ENCODE measurements at regions not wholly inside any gene's neighbourhood (a gene's known extent, or its start where the extent isn't known, plus 50 kb on each side); places are given as distances from the start of the nearest gene placed in this dataset.

DNA sequence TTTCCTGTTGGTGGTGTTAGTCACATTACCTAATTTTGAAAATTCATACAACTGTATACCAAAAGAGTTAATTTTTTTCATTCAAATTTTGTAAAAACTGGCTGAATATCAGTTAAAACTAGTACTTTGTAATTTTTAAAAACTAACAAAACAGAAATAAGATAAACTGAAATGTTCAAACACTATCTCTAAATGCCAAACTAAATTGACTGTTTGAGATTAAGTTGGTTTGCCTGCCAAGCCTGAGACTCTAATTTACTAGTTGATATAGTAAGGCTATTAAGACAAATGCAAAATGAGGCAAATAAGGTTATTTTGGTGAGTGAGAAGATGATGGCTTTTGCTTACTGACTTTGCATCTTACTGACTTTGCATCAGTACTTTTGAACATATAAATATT is 1134.9 kb upstream of the LRRN3 start:
- TF ChIP-seq, protein P1, sequence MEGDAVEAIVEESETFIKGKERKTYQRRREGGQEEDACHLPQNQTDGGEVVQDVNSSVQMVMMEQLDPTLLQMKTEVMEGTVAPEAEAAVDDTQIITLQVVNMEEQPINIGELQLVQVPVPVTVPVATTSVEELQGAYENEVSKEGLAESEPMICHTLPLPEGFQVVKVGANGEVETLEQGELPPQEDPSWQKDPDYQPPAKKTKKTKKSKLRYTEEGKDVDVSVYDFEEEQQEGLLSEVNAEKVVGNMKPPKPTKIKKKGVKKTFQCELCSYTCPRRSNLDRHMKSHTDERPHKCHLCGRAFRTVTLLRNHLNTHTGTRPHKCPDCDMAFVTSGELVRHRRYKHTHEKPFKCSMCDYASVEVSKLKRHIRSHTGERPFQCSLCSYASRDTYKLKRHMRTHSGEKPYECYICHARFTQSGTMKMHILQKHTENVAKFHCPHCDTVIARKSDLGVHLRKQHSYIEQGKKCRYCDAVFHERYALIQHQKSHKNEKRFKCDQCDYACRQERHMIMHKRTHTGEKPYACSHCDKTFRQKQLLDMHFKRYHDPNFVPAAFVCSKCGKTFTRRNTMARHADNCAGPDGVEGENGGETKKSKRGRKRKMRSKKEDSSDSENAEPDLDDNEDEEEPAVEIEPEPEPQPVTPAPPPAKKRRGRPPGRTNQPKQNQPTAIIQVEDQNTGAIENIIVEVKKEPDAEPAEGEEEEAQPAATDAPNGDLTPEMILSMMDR (IDR thresholded peaks at IDR 0.05): no peak
- Mint-ChIP-seq H3K27ac (no peak overlapping the region), H3K36me3 (ENCODE audit: low read depth) (no peaks in the 10 kb centered on the region)

DNA sequence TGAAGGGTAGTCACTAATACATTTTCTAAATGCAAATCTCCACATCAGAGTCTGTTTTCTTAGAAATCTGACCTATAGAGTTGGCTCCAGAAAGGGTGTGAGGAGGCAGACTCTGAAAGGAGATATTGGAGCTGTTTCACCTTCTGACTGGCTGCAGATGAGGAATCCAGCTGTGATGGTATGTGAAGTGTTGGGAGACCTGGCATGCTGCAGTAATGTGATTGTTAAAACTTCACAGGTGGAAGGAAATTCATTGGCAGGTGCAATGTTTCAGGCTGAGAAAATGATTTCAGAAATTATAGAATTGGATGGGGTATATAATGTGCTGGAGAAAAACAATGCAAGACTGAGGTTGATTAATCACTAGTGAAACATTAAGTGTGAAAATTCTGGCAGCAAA is 1134.0 kb upstream of the LRRN3 start:
- ChIA-PET CTCF (no interaction called here), POLR2A (no interaction called here)
- no peak overlapping the region for H3K27ac Mint-ChIP-seq
- no peak for DNase-seq
- intact Hi-C loops (cut with micrococcal nuclease): no loop called here
- no peak overlapping the region for H3K4me3 Mint-ChIP-seq
- H3K4me1 Mint-ChIP-seq (ENCODE audit: low read depth): no peaks in the 10 kb centered on the region
- H3K9me3 Mint-ChIP-seq: no peaks in the 10 kb centered on the region
- no peak for ATAC-seq
- no peaks in the 10 kb centered on the region for H3K36me3 Mint-ChIP-seq (ENCODE audit: low read depth)
- no peaks in the 10 kb centered on the region for H3K27me3 Mint-ChIP-seq
- TF ChIP-seq, protein P1 (IDR thresholded peaks at IDR 0.05): no peak

More for the DNA sequence above, 1134.9 kb upstream of the LRRN3 start:
- no peak overlapping the region for H3K4me3 Mint-ChIP-seq
- H3K4me1 Mint-ChIP-seq (ENCODE audit: low read depth): no peaks in the 10 kb centered on the region
- no peaks in the 10 kb centered on the region for H3K27me3 Mint-ChIP-seq
- DNase-seq (no peak), ATAC-seq (no peak)
- ChIA-PET CTCF (no interaction called here), POLR2A (no interaction called here)
- H3K9me3 Mint-ChIP-seq: no peaks in the 10 kb centered on the region
- intact Hi-C loops (cut with micrococcal nuclease): no loop called here

DNA sequence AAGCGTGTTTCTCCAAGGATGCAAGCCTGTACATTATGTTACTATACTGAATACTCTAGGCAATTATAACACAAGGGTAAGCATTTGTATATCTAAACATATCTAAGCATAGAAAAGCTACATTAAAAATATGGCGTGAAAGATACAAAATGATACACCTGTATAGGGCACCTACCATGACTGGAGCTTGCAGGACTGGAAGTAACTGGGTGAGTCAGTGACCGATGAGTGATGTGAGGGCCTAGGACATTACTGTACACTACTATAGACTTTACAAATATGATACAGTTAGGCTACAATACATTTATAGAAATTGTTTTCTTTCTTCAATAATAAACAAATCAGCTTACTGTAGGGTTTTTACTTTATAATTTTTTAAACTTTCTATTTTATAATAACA is 1127.2 kb upstream of the LRRN3 start:
- ChIA-PET POLR2A (no interaction called here), CTCF (no interaction called here)
- intact Hi-C loops (cut with micrococcal nuclease): no loop called here
- no peak overlapping the region for H3K27ac Mint-ChIP-seq
- H3K9me3 Mint-ChIP-seq: no peaks in the 10 kb centered on the region
- H3K4me1 Mint-ChIP-seq (ENCODE audit: low read depth): no peaks in the 10 kb centered on the region
- H3K27me3 Mint-ChIP-seq: no peaks in the 10 kb centered on the region
- DNase-seq (no peak), ATAC-seq (no peak)
- no peaks in the 10 kb centered on the region for H3K36me3 Mint-ChIP-seq (ENCODE audit: low read depth)
- H3K4me3 Mint-ChIP-seq: no peak overlapping the region
- TF ChIP-seq, protein P1 (IDR thresholded peaks at IDR 0.05): no peak

DNA sequence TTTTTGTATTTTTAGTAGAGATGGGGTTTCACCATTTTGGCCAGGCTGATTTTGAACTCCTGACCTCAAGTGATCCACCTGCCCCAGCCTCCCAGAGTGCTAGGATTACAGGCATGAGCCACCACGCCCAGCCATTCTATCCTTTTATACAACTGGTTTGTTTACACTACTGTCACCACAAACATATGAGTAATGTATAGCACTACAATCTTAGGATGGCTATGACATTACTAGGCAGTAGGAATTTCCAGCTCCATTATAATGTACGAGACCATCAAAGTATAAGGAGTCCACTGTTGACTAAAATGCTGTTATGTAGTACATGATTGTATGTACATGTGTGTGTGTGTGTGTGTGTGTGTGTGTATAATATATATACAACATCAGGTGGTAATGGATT is 1126.1 kb upstream of the LRRN3 start:
- intact Hi-C loops (cut with micrococcal nuclease): no loop called here
- H3K4me3 Mint-ChIP-seq: no peak overlapping the region
- TF ChIP-seq, protein P1 (IDR thresholded peaks at IDR 0.05): no peak
- H3K9me3 Mint-ChIP-seq: no peaks in the 10 kb centered on the region
- ATAC-seq (no peak), DNase-seq (no peak)
- POLR2A ChIA-PET: no interaction called here
- H3K36me3 Mint-ChIP-seq (ENCODE audit: low read depth): no peaks in the 10 kb centered on the region
- H3K27ac Mint-ChIP-seq: no peak overlapping the region
- CTCF ChIA-PET: no interaction called here
- H3K27me3 Mint-ChIP-seq: no peaks in the 10 kb centered on the region
- H3K4me1 Mint-ChIP-seq (ENCODE audit: low read depth): no peaks in the 10 kb centered on the region

DNA sequence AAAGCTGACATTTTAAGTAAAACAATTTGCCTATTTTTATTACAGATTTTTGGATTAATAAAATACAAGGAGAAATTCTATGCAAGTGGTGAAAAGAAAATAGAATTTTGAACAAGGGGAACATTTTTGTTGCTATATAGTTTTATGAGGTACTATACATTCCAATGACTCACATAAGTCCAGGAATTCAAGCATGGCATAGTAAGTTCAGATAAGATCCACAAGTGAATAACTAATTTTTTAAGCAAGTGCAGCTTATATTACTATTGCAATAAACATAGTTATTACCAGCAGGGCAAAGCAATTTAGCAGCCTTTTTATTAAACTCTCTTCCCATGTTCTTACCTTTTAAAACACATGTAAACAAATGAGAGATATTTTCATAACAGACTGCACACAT is 1123.5 kb upstream of the LRRN3 start:
- TF ChIP-seq, protein P1 (IDR thresholded peaks at IDR 0.05): no peak
- DNase-seq: no peak
- Mint-ChIP-seq H3K36me3 (ENCODE audit: low read depth) (no peaks in the 10 kb centered on the region), H3K27me3 (no peaks in the 10 kb centered on the region), H3K27ac (no peak overlapping the region), H3K9me3 (no peaks in the 10 kb centered on the region), H3K4me3 (no peak overlapping the region), H3K4me1 (ENCODE audit: low read depth) (no peaks in the 10 kb centered on the region)
- no peak for ATAC-seq
- intact Hi-C loops (cut with micrococcal nuclease): no loop called here
- POLR2A ChIA-PET: no interaction called here
- CTCF ChIA-PET: no interaction called here

Measured in activated CD8-positive, alpha-beta T cell treated with anti-CD3 and anti-CD28 coated beads for 36 hours (primary cell).